ENCODE measurements at regions not wholly inside any gene's neighbourhood (a gene's known extent, or its start where the extent isn't known, plus 50 kb on each side); places are given as distances from the start of the nearest gene placed in this dataset.
"Not testable (repeated sequence)": the region's sequence is repeated elsewhere in the genome, so short reads cannot be mapped to it uniquely, and the experiment has no call there.

DNA sequence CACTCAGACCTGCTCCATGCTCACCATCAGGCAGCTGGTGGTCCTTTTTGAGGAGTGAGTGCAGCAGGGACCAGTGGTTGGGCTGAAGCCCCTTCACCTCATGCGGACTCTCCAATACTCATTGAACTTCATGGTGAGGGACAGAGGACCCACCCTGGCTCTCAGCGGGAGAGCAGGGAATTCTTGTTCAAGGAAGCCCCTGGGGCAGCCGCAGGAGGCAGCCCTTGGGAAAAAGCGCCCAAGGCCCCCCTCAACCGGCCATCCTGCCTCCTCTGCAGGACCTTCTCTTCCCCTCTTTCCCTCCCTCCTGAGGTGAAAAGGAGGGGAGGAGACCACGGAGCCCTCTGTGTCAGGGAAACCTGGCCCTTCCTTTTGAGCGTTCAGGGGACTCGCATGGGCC, 4510.9 kb upstream of the OR11H1 start:
- H3K27ac Mint-ChIP-seq; DNase-seq; H3K27me3 Mint-ChIP-seq; H3K36me3 Mint-ChIP-seq; H3K4me1 Mint-ChIP-seq; H3K4me3 Mint-ChIP-seq; ATAC-seq (ENCODE audit: low read depth); H3K9me3 Mint-ChIP-seq; POLR2A ChIA-PET: not testable (repeated sequence)

- H3K9me3 Mint-ChIP-seq; H3K36me3 Mint-ChIP-seq; ATAC-seq (ENCODE audit: low read depth); DNase-seq; H3K27ac Mint-ChIP-seq; H3K4me3 Mint-ChIP-seq; POLR2A ChIA-PET; H3K27me3 Mint-ChIP-seq; H3K4me1 Mint-ChIP-seq: not testable (repeated sequence)
Measured at GRCh38 chr22:11020522-11020921, 4507.5 kb upstream of the OR11H1 start.

GRCh38 chr22:11026541-11026940, 4501.5 kb upstream of the OR11H1 start:
- H3K9me3 Mint-ChIP-seq: peaks cover 25% of the 10 kb centered on the region
- H3K4me1 Mint-ChIP-seq; H3K4me3 Mint-ChIP-seq; ATAC-seq (ENCODE audit: low read depth); H3K27me3 Mint-ChIP-seq; H3K36me3 Mint-ChIP-seq; POLR2A ChIA-PET; H3K27ac Mint-ChIP-seq; DNase-seq: not testable (repeated sequence)

DNA sequence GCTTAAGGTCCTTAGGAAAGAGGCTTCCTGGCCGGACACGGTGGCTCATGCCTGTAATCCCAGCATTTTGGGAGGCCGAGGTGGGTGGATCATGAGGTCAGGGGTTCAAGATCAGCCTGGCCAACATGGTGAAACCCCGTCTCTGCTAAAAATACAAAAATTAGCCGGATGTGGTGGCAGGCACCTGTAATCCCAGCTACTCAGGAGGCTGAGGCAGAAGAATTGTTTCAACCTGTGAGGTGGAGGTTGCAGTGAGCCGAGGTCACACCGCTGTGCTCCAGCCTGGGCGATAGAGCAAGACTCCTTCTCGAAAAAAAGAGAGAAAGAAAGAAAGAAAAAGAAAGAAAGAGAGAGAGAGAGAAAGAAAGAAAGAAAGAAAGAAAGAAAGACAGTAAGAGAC, 4500.9 kb upstream of the OR11H1 start:
- DNase-seq; H3K27ac Mint-ChIP-seq; H3K4me3 Mint-ChIP-seq; H3K27me3 Mint-ChIP-seq; H3K4me1 Mint-ChIP-seq; POLR2A ChIA-PET; ATAC-seq (ENCODE audit: low read depth); H3K36me3 Mint-ChIP-seq: not testable (repeated sequence)
- H3K9me3 Mint-ChIP-seq: peaks cover 28% of the 10 kb centered on the region

GRCh38 chr22:11027532-11027931, 4500.5 kb upstream of the OR11H1 start:
- ATAC-seq (ENCODE audit: low read depth); DNase-seq: not testable (repeated sequence)

DNA sequence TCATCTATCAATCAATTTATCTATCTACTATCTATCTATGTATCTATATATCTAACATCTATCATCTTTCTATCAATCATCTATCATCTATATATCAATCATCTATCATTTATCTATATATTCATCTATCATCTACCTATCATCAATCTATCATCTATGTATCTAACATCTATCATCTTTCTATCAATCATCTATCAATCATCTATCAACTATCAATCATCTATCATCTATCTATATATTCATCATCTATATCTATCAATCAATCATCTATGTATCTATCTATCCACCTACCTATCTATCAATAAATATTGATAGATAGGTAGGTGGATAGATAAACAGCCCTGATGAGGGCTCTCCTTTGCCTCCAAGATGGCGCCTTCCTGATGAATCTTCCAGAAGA, 4499.8 kb upstream of the OR11H1 start:
- DNase-seq; H3K27me3 Mint-ChIP-seq; H3K36me3 Mint-ChIP-seq; H3K4me1 Mint-ChIP-seq; POLR2A ChIA-PET; ATAC-seq (ENCODE audit: low read depth); H3K27ac Mint-ChIP-seq; H3K4me3 Mint-ChIP-seq: not testable (repeated sequence)
- H3K9me3 Mint-ChIP-seq: peaks cover 29% of the 10 kb centered on the region

More at GRCh38 chr22:11027532-11027931, 4500.5 kb upstream of the OR11H1 start:
- POLR2A ChIA-PET, H3K4me1 Mint-ChIP-seq, H3K36me3 Mint-ChIP-seq, H3K4me3 Mint-ChIP-seq, H3K27me3 Mint-ChIP-seq, H3K27ac Mint-ChIP-seq: not testable (repeated sequence)
- peaks cover 29% of the 10 kb centered on the region for H3K9me3 Mint-ChIP-seq

GRCh38 chr22:11029534-11029933, 4498.5 kb upstream of the OR11H1 start:
- POLR2A ChIA-PET; DNase-seq; H3K36me3 Mint-ChIP-seq; ATAC-seq (ENCODE audit: low read depth); H3K27ac Mint-ChIP-seq; H3K27me3 Mint-ChIP-seq; H3K4me3 Mint-ChIP-seq; H3K4me1 Mint-ChIP-seq: not testable (repeated sequence)
- H3K9me3 Mint-ChIP-seq: peaks cover 32% of the 10 kb centered on the region

- H3K27me3 Mint-ChIP-seq; H3K27ac Mint-ChIP-seq; DNase-seq; H3K4me1 Mint-ChIP-seq; H3K36me3 Mint-ChIP-seq; ATAC-seq (ENCODE audit: low read depth); H3K4me3 Mint-ChIP-seq; POLR2A ChIA-PET: not testable (repeated sequence)
- H3K9me3 Mint-ChIP-seq: peaks cover 36% of the 10 kb centered on the region
Measured at GRCh38 chr22:11029967-11030366, 4498.0 kb upstream of the OR11H1 start.

- H3K4me1 Mint-ChIP-seq; POLR2A ChIA-PET; H3K27me3 Mint-ChIP-seq; DNase-seq; ATAC-seq (ENCODE audit: low read depth); H3K36me3 Mint-ChIP-seq; H3K4me3 Mint-ChIP-seq; H3K27ac Mint-ChIP-seq: not testable (repeated sequence)
- H3K9me3 Mint-ChIP-seq: peaks cover 33% of the 10 kb centered on the region
Measured at GRCh38 chr22:11030571-11031410, 4497.2 kb upstream of the OR11H1 start.

DNA sequence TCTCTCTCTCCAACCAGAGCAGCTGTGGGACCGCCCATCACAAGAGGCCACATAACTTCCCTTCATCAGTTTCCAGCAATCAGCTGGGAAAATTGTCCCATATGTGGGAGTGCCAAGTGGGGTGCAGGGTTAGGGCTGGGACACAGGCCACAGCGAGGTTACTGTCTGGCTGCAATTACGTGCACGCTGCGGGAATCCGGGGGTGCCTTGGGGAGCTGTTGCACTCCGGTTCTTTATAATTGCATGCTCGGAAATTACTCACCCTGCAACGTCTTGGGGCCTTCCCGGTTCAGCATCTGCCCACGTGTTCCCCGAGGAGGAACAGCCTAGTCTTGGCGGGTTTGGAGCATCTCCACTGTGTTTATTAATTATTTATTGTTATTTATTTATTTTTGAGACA, 4495.9 kb upstream of the OR11H1 start:
- ATAC-seq (ENCODE audit: low read depth); H3K27me3 Mint-ChIP-seq; DNase-seq; H3K27ac Mint-ChIP-seq; H3K4me1 Mint-ChIP-seq; H3K36me3 Mint-ChIP-seq; H3K4me3 Mint-ChIP-seq; POLR2A ChIA-PET: not testable (repeated sequence)
- H3K9me3 Mint-ChIP-seq: peaks cover 37% of the 10 kb centered on the region

GRCh38 chr22:11034660-11034987, 4493.4 kb upstream of the OR11H1 start:
- ATAC-seq (ENCODE audit: low read depth); H3K27me3 Mint-ChIP-seq; H3K4me1 Mint-ChIP-seq; POLR2A ChIA-PET; H3K27ac Mint-ChIP-seq; DNase-seq; H3K36me3 Mint-ChIP-seq; H3K4me3 Mint-ChIP-seq: not testable (repeated sequence)
- H3K9me3 Mint-ChIP-seq: peaks cover 36% of the 10 kb centered on the region

GRCh38 chr22:11035031-11035873, 4492.7 kb upstream of the OR11H1 start:
- peaks cover 37% of the 10 kb centered on the region for H3K9me3 Mint-ChIP-seq
- not testable (repeated sequence) for DNase-seq

DNA sequence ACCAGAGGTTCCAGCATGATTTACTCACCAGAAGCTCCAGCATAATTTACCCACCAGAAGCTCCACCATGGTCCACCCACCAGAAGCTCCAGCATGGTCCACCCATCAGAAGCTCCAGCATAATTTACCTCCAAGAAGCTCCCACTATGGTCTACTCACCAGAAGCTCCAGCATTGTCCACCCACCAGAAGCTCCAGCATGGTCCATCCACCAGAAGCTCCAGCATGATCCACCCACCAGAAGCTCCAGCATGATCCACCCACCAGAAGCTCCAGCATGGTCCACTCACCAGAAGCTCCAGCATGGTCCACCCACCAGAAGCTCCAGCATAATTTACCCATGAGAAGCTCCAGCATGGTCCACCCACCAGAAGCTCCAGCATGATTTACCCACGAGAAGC, 4490.7 kb upstream of the OR11H1 start:
- not testable (repeated sequence) for H3K27me3 Mint-ChIP-seq

More at GRCh38 chr22:11035031-11035873, 4492.7 kb upstream of the OR11H1 start:
- H3K36me3 Mint-ChIP-seq; H3K4me3 Mint-ChIP-seq; H3K27ac Mint-ChIP-seq; POLR2A ChIA-PET; ATAC-seq (ENCODE audit: low read depth); H3K4me1 Mint-ChIP-seq; H3K27me3 Mint-ChIP-seq: not testable (repeated sequence)

DNA sequence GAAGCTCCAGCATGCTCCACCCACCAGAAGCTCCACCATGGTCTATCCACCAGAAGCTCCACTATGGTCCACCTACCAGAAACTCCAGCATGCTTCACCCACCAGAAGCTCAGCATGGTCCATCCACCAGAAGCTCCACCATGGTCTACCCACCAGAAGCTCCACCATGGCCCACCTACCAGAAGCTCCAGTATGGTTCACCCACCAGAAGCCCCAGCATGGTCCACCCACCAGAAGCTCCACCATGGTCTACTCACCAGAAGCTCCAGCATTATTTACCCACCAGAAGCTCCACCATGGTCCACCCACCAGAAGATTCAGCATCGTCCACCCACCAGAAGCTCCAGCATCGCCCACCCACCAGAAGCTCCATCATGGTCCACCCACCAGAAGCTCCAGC, 4490.2 kb upstream of the OR11H1 start:
- DNase-seq; H3K36me3 Mint-ChIP-seq; POLR2A ChIA-PET; H3K4me3 Mint-ChIP-seq; H3K27me3 Mint-ChIP-seq; ATAC-seq (ENCODE audit: low read depth); H3K4me1 Mint-ChIP-seq; H3K27ac Mint-ChIP-seq: not testable (repeated sequence)
- peaks cover 38% of the 10 kb centered on the region for H3K9me3 Mint-ChIP-seq

More for the DNA sequence above, 4490.7 kb upstream of the OR11H1 start:
- POLR2A ChIA-PET; H3K4me1 Mint-ChIP-seq; DNase-seq; H3K27ac Mint-ChIP-seq; H3K4me3 Mint-ChIP-seq; ATAC-seq (ENCODE audit: low read depth); H3K36me3 Mint-ChIP-seq: not testable (repeated sequence)
- H3K9me3 Mint-ChIP-seq: peaks cover 37% of the 10 kb centered on the region

Data from activated naive CD8-positive, alpha-beta T cell treated with anti-CD3 and anti-CD28 coated beads, Interleukin-2, amount 10 ng/mL, durations not matched to agents 7 days and 5 days (primary cell).